GM21786 (cell line): ENCODE measurements at regions not wholly inside any gene's neighbourhood (a gene's known extent, or its start where the extent isn't known, plus 50 kb on each side); places are given as distances from the start of the nearest gene placed in this dataset.

ENCODE experiments used
- ATAC-seq: cut with Tn5 transposase; IDR thresholded peaks from one replicate; pipeline ENCODE4 v1.9.1; 2021; ENCODE audit not compliant: unreplicated experiment

DNA sequence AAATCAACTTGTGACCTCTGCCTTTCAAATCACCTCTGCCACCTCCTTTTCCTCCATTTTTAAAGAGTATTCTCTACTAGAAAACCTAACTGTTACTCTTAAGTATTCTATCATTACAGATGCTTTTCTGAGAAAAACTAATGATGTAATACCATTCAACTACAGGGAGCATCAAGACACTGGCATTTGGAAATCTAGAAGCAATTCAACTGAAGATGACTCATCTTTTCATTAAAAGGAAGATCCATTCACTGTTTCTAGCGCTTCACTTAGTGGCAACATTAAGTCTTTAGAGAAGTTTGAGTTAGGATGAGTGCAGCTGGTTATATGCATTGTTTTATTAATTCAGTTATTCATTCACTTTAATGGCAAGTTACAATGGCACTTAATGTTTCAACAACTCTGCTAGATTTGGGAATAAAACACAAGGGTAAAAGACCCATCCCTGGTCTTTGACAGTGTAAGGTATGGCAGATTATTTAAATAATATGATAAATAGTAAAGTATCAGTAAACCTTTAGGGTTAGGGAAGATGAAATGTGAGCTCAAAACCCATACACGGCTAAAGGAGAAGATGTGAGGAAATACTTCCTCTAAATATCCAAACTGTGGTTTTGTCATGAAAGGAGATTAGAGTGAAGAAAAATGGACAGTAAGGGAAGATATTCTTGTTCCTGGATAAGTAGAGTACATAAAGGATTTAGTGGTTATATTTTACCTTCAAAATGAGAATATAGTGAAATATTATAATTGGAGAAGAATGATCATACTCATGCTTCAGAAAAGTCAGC is 61.7 kb downstream of the KCNJ2 start:
- ATAC-seq = no peak

DNA sequence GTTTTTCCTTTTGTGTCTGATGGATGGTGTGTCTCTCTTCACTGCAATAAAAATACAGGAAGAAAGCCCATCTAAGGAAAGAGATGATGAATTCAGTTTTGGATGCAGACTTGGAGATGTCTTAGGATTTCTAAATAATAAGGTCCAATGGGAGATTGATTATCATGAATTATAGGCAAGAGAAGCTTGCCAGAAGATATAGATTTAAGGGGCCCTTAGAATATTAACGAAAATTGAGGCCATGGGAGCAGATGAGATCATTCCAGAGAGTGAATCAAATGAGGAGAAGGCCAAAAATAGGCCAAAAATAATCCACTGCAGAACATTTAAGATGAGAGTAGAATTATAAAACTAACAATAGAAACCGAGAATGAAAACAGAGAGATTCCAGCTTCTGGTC is 63.1 kb downstream of the KCNJ2 start:
- no peak for ATAC-seq

DNA sequence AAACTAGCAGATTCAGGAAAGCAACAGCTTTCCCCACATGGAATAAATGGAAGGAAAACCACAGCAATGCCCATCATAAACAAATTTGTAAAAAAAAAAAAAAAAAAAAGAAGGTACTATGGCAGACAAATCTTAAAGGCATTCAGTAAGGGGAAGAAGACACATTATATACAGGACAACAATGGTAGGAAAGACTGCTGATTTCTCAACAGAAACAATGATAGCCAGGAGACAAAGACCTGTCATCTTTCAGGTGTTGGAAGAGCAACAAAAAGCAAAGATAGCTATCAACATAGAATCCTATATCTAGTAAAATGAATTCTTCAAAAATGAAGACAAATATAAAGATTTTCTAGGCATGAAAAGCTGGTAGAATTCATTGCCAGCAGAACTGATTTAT is 65.9 kb downstream of the KCNJ2 start:
- no peak for ATAC-seq

DNA sequence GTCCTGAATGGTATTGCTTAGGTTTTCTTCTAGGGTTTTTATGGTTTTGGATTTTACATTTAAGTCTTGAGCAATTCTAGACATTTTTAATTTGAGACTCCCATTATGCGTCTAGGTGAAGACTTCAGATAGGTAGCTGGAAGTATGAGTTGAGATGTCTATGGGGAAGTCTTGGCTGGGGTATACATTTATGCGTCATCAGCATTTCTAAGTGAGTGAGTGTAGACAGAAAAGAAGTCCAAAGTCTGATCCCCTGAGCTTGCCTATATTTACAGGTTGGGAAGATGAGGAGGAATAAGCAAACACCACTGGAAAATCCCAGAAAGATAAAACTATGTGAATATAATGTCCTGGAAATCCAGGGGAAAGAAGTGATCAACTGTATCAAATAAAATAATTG is 68.9 kb downstream of the KCNJ2 start:
- ATAC-seq = no peak

DNA sequence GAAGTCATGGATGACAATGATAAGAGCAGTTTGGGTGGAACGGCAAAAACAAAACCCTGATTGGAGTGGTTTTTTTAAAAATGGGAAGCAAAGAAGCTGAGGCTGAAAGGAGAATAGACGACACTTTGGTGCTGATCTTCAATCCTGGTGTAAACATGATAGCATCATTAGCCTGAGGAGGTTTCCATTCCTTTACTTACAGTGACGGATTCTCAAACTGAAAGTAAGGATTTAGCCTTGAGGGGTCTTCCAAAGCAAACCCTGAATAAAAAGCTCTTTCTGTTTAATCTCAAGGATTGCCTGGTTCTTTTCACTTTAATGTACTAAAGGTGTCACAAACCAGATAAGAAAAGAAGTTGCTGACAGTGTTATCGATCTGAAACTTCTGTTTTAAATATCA is 69.3 kb downstream of the KCNJ2 start:
- no peak for ATAC-seq

DNA sequence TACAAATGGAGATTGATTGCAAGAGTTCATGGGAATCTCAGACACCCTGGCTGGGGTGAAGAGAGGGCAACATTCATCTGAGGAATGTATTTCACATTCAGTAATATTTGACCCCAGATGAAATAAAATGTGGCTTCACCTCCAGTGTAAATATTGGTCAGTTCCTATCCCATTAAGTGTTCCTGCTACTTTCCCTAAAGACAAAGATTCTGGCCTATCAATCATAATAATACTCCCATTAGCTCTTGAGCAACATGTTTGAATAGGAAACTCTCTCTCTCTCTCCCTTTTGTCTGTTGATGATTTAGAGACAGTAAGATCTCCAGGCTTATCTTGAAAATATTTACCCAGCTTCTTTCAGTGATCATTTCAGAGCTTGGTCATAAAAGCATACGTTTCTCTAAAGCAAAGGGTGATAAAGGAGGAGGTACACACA is 70.1 kb downstream of the KCNJ2 start:
- no peak for ATAC-seq

DNA sequence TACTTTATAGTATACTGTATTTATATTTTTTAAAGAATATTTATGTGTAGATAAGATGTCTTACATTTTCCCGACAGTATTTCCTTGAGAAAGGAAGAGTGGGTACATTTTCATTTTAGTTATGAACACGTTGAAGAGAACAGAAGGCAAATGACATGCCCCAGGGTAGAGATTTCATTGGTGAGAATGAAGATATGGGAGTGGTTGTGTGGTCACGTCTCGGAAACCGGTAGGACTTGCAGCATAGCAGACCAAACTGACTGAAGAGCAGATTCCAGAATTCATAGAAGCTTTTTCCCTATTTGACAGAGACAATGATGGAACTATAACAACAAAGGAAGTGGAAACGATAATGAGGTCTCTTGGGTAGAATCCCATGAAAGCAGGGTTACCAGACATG is 71.7 kb downstream of the KCNJ2 start:
- no peak for ATAC-seq

DNA sequence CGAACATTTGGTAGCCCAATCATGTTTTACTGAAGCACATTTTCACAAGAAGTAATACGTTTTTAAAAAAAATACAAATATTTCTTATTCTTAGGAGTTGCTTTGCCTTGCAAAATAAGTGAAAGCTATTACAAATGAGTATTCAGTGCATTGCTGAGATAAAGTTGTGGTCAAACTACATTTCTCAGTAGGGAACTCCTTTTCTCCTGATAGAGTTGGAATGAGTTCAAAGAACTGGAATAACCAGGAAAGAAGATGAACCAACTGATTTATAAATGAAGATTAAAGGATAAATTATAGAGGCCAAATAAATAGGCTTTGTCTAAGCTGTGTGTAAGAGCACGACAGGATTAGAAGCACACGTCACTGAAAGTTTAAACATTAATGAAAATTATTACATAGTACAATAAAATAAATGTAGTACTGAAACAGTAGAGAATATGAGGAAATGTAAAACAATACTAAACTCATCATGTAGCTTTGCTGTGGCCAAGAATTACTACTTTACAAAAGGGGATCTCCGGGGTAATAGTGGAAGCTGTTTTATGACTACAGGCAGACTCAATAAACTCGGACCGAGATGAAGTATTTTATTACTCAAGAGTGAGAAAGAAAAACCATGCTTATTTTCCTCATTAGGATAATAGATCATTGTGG is 73.6 kb downstream of the KCNJ2 start:
- ATAC-seq = no peak

DNA sequence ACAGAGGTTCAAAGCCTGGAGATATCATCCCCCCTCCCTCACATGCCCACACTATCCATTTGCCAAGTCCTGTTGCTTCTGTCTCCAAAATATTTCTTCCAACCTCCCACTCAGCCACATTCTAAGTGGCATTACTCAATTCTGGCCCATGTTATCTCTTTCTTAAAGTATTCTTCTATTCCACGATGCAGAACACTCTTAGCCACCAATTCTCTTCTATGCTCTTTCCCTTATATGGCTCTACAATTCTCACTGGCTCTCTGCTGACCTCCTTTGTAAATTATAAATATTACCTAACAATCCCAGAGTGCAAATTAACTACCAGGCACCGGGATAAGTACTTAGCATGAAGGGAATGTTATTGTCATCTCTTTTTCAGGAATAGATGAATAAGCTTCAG is 82.4 kb downstream of the KCNJ2 start:
- no peak for ATAC-seq

DNA sequence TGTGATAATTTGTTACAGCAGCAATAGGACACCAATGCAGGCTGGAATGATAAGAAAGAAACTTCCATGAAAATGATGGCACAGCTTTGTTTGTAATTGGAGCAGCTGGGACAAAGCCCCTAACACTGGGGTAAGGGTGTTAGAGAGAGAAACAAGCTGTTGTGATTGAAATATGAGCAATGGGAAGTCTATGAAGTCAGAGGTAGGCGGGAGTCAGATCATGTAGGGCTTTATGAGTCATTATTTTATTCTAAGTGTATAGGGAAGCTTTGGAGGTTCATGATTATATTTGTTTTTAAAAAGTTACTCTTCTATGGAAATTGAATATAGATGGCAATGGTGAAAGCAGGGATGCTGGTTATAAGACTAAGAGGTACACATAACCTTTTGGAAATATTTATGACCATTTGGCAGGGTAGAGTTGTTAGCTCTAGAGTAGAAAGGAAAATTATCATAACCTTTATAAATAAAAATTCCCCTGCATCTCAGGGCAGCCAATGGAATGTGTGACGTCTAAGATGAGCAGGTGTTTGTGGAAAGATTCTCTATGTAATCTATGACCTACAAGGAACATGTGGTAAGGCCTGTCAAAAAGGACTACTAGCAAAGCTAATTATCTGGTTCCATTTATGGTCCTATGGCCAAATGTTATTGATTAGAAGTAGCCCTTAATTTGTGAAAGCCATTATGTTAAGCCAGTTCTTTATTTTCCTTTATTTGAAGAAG is 85.6 kb downstream of the KCNJ2 start:
- ATAC-seq = no peak

DNA sequence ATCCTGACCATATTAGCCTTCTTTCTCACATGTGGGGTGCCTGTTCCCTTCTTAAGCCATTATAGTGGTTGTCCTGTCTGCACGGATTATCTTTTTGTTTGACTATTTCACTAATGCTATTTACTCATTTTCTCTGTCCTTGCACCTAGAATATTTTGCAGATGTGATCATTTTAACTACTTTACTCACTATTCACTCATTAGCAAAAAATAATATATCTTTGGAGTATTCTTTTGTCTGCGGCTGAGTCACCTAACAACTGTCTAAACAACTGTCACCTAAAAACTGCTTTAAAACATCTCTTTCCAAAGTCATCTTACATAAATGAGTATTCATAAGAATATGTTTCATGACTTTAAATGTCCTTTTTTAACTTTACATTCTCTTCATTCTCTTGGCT is 87.4 kb downstream of the KCNJ2 start:
- no peak for ATAC-seq

DNA sequence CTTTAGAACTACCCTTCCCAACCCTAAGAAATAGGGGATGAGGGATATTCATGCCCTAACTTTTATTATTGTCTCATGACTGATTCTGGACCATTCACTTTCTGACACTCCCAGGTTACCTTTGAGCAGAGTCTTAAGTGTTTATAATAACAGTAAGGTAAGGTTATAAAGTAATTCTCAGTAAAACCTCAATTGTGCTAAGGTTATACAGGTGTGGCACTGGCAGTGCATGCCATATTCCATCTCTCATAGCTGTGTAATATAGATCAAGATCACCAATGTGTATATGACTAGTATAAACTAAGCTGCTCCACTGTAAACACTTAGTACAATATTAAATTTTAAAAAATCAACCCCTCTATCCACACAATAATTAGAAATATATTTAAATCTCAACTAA is 89.1 kb downstream of the KCNJ2 start:
- ATAC-seq = no peak

DNA sequence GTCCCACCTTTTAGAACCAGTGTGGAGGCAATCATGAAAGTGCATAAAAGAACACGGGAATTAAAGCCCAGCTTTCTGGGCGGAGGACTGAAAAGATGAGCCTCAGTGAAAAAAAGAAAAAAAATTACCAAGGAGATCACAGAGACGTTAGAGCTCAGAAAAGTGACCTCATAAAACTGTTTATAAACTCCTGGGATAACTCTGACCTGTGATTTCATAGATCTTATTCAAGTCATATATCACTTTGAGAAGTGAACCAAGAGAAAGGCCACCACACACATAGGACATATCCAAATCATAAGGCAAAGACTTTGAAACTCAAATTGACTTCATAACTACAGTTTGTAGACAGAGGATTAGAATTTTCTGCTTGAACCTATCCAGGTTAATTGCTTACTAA is 90.1 kb downstream of the KCNJ2 start:
- ATAC-seq = no peak

DNA sequence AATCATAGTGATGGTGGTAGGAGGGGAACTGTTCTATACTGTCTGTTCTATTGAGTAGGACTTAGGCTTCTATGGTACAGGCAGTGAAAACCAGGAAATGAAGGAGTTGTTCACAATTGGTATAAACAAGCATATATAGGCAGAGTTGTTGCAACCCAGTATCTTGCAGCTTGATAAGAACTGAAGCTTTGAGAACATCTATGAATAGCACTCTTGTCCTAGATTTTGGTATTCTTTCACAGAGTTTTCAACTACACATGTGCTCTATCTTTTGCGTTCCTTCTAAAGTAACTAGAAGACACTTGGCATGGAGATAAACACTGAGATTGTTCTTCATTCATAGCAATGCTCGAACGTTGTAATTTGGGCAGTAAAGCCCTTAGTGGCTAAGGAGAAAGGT is 91.8 kb downstream of the KCNJ2 start:
- no peak for ATAC-seq

DNA sequence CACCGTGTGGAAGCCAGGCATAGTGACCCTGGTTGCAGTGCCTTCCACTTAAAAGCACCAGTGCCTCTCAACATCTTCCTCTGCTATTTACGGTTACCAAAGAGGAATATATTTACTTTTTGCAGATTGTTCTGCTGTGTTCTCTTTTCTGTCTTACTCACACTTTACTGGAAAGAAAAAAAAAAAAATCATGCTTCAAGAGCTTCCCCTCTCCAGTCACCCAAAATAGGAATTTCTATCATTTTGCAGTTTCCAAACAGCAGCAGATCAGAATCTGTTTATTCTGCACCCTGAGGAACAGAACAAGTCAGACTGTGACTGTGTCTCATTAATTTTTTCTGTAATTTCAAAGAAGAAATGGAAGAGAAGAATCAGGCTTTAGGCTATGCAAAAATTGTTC is 96.1 kb downstream of the KCNJ2 start:
- no peak for ATAC-seq

DNA sequence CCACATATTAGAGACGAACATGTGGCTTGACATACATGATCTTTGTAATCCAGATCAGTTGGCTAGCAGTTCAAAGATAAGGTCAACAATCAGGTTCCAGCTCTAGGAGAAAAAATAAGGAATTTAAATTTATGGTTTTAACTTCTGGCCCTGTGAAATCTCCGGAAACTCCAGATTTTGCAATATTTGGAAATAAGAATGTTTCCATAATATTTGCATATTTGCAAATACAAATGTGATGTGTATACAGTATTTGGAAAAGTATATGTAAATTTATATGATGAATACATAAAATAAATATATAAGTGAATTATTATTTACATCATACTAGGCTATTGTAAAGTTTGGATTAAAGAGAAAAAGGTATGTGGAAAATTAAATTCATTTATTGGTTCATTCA is 97.1 kb downstream of the KCNJ2 start:
- ATAC-seq = no peak

DNA sequence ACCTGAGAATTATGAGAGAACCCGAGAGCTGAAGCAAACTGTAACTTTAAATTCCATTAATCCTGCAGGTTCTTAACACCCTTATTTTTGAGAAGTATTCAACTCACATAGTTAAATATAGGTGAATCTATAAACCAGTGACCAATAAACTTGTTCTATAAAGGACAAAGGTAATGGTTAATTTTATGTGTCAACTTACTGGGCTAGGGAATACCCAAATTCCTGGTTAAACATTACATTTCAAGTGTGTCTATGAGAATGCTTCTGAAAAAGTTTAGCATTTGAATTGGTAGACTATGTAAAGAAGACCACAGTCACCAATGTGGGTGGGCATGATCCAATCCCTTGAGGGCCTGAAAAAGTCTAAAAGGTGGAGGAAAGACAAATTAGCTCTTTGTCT is 99.1 kb downstream of the KCNJ2 start:
- ATAC-seq = no peak

DNA sequence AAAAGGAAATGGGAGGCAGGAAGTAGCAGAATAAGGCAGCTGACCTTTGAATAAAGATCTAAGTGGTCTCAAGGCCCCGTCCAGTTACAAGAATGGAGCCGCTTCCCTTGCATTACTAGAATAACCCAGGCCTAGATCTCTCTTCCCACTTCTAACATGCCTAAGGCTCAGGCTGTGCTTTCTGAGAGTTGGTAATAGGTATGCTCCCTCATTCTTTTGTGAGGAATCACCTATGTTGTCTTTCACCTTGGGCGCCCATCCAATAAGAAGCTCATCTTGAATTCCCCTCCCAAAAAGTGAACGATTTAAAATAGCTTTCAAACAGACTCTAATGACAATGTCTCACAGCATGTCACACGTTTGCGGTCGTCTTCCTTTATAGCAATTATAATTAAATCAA is 101.2 kb downstream of the KCNJ2 start:
- no peak for ATAC-seq

DNA sequence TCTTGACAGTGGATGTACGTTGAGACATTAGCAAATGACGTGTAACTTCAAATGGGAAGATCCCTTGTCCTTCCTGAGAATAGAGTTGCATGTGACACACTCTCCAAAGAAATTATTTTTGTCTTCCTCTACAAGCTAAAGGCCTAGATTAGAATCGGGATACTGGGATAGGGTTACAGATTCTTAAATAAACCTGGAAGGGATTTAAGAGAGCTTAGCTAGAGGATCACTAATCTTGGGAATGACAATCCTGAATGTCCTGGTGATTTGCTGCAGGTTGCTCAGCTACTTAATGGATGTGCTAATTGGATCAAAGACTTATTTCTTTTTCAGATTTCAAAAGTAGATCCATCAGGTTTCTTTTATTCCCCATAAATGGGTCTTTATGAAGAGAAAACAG is 101.9 kb downstream of the KCNJ2 start:
- ATAC-seq = no peak

DNA sequence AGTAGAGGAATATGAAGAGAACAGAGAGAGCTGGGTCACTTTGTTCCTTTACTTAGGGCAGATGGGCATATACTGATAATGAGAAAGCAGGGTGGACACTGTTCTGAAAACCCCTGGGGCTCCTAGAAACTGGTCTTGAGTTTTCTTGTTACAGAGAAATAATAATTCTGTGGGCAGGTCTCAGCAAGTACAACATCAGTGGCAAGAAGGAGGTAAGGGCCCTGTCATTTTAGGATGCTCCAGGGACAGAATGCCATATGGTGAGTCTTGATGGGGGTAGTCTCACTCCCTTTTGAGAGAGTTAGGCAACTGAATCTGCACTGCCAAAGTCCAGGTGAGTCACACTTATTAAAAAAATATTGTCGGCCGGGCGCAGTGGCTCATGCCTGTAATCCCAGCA is 102.3 kb downstream of the KCNJ2 start:
- no peak for ATAC-seq

DNA sequence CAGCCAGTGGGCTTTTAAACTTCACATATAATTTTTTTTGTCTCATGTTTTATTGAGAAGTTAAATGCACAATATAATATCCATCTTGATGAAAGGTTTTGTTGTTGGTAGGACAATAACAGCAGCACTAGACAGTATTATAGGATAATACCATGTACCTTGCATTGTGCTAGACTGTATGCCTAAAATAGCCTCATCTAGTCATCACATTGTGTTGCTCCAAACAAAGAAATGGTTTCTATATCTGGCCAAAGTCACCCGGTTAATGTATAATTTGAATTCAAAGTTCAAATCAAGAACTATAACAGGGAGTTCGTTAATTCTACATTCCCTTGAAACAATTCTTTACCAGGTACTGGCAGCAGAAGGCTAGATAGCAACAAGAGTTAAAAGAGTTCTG is 104.9 kb downstream of the KCNJ2 start:
- no peak for ATAC-seq

DNA sequence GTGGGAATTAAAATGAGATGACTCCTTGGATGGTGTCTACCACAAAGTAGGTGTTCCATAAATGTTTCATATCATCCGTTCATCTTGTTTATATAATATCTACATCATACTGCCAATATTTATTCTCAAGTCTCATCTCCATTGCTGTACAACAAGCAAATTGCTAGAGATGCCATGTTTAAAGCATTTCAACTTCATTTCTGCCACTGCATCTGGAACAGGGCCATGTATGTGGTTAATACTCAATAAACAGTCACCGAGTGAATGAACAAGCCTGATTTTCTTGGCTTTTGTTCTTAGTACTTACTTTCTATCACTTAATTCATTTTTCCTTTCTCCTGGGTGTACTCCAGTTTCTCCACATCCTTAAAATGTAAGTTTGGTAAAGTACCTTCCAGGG is 107.6 kb downstream of the KCNJ2 start:
- ATAC-seq = no peak
